DND-41 (cell line): ENCODE measurements at regions not wholly inside any gene's neighbourhood (a gene's known extent, or its start where the extent isn't known, plus 50 kb on each side); places are given as distances from the start of the nearest gene placed in this dataset.

Experiments used
- ATAC-seq: fragments of 200-7000 bp; cut with Tn5 transposase; 3 replicates; pipeline ENCODE4 v1.9.1; 2021; ENCODE audit warnings: low read depth; ENCODE audit not compliant: insufficient read depth
- DNase-seq: peaks from one replicate; pipeline ENCODE4 v3.0.0-alpha.2; 2020
- H2AFZ ChIP-seq: 2 replicates; pipeline ENCODE4 v1.6.0; 2012; ENCODE audit warnings: low read depth, low read length
- H3K27ac ChIP-seq: 2 replicates; pipeline ENCODE4 v1.5.1; 2012; ENCODE audit warnings: low read length, inconsistent platforms
- H3K27me3 ChIP-seq: fragments of 200-600 bp; sonication (generic); 2 replicates; pipeline ENCODE4 v1.6.0; 2012; ENCODE audit warnings: low read length, mild to moderate bottlenecking, inconsistent platforms; ENCODE audit not compliant: insufficient read depth, poor library complexity
- H3K36me3 ChIP-seq: 2 replicates; pipeline ENCODE4 v1.5.1; 2012; ENCODE audit warnings: low read length, inconsistent platforms; ENCODE audit not compliant: insufficient read depth
- H3K4me1 ChIP-seq: 2 replicates; pipeline ENCODE4 v1.5.1; 2012; ENCODE audit warnings: mild to moderate bottlenecking, low read length; ENCODE audit not compliant: insufficient read depth
- H3K4me2 ChIP-seq: 2 replicates; pipeline ENCODE4 v1.6.0; 2012; ENCODE audit warnings: mild to moderate bottlenecking, moderate library complexity, low read length, inconsistent platforms; ENCODE audit not compliant: insufficient read depth
- H3K4me3 ChIP-seq, 2 experiments: fragments of 200-600 bp in 1 of 2; shearing (Covaris generic) in 1 of 2; 2 replicates each; pipeline ENCODE4 v1.5.1; 2012 to 2016; ENCODE audit warnings: inconsistent platforms in 2 of 2, low read length in 2 of 2, mild to moderate bottlenecking in 2 of 2, low read depth in 1 of 2, moderate library complexity in 1 of 2
- H3K79me2 ChIP-seq: 2 replicates; pipeline ENCODE4 v1.6.0; 2012; ENCODE audit warnings: low read length, inconsistent platforms; ENCODE audit not compliant: insufficient read depth
- H3K9ac ChIP-seq: 2 replicates; pipeline ENCODE4 v1.6.0; 2012; ENCODE audit warnings: low read depth, mild to moderate bottlenecking, inconsistent platforms, low read length, moderate library complexity
- H3K9me3 ChIP-seq: 2 replicates; pipeline ENCODE4 v1.5.1; 2012; ENCODE audit warnings: low read length, moderate library complexity, mild to moderate bottlenecking, inconsistent platforms; ENCODE audit not compliant: insufficient read depth, severe bottlenecking
- H4K20me1 ChIP-seq: 2 replicates; pipeline ENCODE4 v1.6.0; 2012; ENCODE audit warnings: low read length; ENCODE audit not compliant: insufficient read depth
- CTCF ChIP-seq: IDR thresholded peaks from 2 replicates; pipeline ENCODE4 v1.5.1; 2012; ENCODE audit warnings: borderline replicate concordance, low read length, moderate library complexity, mild to moderate bottlenecking; ENCODE audit not compliant: poor library complexity, severe bottlenecking; ENCODE audit errors: extremely low read depth
- EZH2 ChIP-seq: IDR thresholded peaks from 3 replicates; pipeline ENCODE4 v1.6.1; 2012; ENCODE audit warnings: borderline replicate concordance, low read depth, mild to moderate bottlenecking, moderate library complexity, low read length, inconsistent platforms; ENCODE audit not compliant: severe bottlenecking

DNA sequence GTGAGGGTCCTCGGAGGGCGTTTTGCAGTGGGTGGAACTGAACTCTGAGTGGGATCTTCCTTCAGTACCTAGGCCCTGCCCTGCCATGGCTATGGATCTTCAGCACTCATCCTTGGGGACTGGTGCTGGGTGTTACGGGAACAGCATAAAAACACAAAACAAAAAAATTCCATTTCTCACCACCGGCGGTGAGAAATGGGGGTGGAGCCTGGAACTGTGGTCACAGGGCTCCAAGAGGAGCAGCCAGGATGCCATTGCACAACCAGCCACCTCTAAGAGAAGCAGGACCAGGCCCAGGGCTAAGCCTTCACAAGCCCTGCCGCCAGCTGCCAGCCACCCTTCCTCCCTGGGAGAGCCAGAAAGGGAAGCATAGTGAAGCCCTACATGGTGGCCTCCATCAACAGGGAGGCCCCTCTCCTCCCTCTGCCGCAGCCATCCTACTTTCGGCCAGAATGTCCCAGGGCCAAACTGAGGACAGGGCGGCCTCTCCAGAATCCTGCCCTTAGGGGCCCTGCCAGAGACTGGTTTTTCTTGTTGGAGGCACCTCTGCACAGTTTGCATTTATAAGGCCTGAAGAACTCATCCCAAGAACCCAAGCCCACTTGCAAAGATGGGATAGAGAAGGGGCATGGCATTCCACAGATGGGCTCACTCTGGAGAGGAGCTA, 76.5 kb downstream of the VCPKMT start:
- TF ChIP-seq EZH2 (no peak), CTCF (no peak)
- H3K4me1 ChIP-seq, result peaks cover 34% of the 10 kb centered on the region
- H4K20me1 ChIP-seq, result no peaks in the 10 kb centered on the region
- no peak overlapping the region for H3K9ac ChIP-seq
- H3K36me3 ChIP-seq, result no peaks in the 10 kb centered on the region
- H3K4me3 ChIP-seq, result no peak overlapping the region
- peak overlapping the region; percentile 70 for H2AFZ ChIP-seq
- no peaks in the 10 kb centered on the region for H3K9me3 ChIP-seq
- DNase-seq (peak; percentile 19), ATAC-seq (no peak)
- H3K27me3 ChIP-seq, result no peaks in the 10 kb centered on the region
- H3K79me2 ChIP-seq, result no peaks in the 10 kb centered on the region
- H3K27ac ChIP-seq, result peak overlapping the region; percentile 69
- peak overlapping the region; percentile 40 for H3K4me2 ChIP-seq

DNA sequence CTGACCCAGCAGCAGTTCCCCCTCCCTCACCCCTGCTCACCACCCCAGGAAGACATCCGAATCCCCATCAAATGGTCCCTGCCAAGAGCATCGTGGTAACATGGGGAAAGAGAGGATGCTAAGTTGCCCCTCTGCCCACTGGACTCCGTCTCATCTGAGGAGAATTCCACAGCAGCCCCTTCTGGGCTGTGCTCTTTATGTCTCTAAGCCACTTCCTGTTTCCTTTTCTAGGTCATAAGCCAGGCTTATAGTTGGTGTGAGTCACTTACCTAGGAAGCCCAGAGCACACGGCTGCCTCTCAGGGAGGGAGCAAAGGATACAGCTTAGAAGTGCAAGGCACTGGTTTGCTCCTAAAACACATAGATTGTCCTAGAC, 76.0 kb downstream of the VCPKMT start:
- peaks cover 39% of the 10 kb centered on the region for H3K4me1 ChIP-seq
- peak; percentile 91 for ATAC-seq
- no peak overlapping the region for H3K4me3 ChIP-seq

GRCh38 chr14:50040895-50041465, 75.4 kb downstream of the VCPKMT start:
- H3K36me3 ChIP-seq, result no peaks in the 10 kb centered on the region
- ATAC-seq (no peak), DNase-seq (no peak)
- no peaks in the 10 kb centered on the region for H3K79me2 ChIP-seq
- peak overlapping the region; percentile 70; the same call in 1 of the 2 replicates for H2AFZ ChIP-seq
- H3K27ac ChIP-seq, result peak overlapping the region; percentile 69
- no peak overlapping the region for H3K9ac ChIP-seq
- peaks cover 40% of the 10 kb centered on the region for H3K4me1 ChIP-seq
- no peaks in the 10 kb centered on the region for H3K9me3 ChIP-seq
- no peaks in the 10 kb centered on the region for H4K20me1 ChIP-seq
- H3K27me3 ChIP-seq, result no peaks in the 10 kb centered on the region
- TF ChIP-seq EZH2, result no peak
- no peak for TF ChIP-seq CTCF
- H3K4me2 ChIP-seq, result peak overlapping the region; percentile 40; the same call in 1 of the 2 replicates
- H3K4me3 ChIP-seq, result no peak overlapping the region

More for the DNA sequence above, 76.0 kb downstream of the VCPKMT start:
- Histone ChIP-seq H2AFZ (peak overlapping the region; percentile 70), H3K4me2 (peak overlapping the region; percentile 40), H3K9me3 (no peaks in the 10 kb centered on the region), H4K20me1 (no peaks in the 10 kb centered on the region), H3K36me3 (no peaks in the 10 kb centered on the region), H3K79me2 (no peaks in the 10 kb centered on the region), H3K9ac (no peak overlapping the region), H3K27me3 (no peaks in the 10 kb centered on the region), H3K27ac (peak overlapping the region; percentile 69)
- DNase-seq, result peak; percentile 66
- TF ChIP-seq EZH2, result no peak
- peak; percentile 28 for TF ChIP-seq CTCF
